Right atrium auricular region (tissue), 2 donors: ENCODE measurements at regions not wholly inside any gene's neighbourhood (a gene's known extent, or its start where the extent isn't known, plus 50 kb on each side); places are given as distances from the start of the nearest gene placed in this dataset.
A peak's percentile ranks its signal among the peaks of the same experiment; 100 is the strongest.

Experiments
- DNase-seq: peaks from one replicate; pipeline ENCODE4 v3.0.0-alpha.2; 2019; ENCODE audit warnings: low spot score
- H3K27ac ChIP-seq, 2 donors: fragments of 200-600 bp; sonication (generic); 1 replicate in 1 of 2; 2 replicates in 1 of 2; pipeline ENCODE4 v1.5.1; 2016 to 2019
- H3K27me3 ChIP-seq, 2 donors: fragments of 200-600 bp; sonication (generic); one replicate each; pipeline versions ENCODE4 v1.5.1 to v1.6.0; 2017 to 2019
- H3K36me3 ChIP-seq: fragments of 200-600 bp; sonication (generic); one replicate; pipeline ENCODE4 v1.5.1; 2016
- H3K4me1 ChIP-seq, 2 donors: fragments of 200-600 bp; sonication (generic); one replicate each; pipeline versions ENCODE4 v1.5.1 to v1.6.0; 2017 to 2019
- H3K4me3 ChIP-seq, 2 donors: fragments of 200-600 bp; sonication (generic); 1 replicate in 1 of 2; 2 replicates in 1 of 2; pipeline ENCODE4 v1.5.1; 2017 to 2019; ENCODE audit warnings: mild to moderate bottlenecking in 1 of 2, moderate library complexity in 1 of 2
- H3K9me3 ChIP-seq, 2 donors: fragments of 200-600 bp; sonication (generic); one replicate each; pipeline ENCODE4 v1.5.1; 2019
- TF ChIP-seq, protein P1 (sequence below), 2 donors: fragments of 200-600 bp; sonication (generic); IDR thresholded peaks; one replicate each; pipeline ENCODE4 v1.5.1; 2019; ENCODE audit warnings: antibody characterized with exemption in 2 of 2

DNA sequence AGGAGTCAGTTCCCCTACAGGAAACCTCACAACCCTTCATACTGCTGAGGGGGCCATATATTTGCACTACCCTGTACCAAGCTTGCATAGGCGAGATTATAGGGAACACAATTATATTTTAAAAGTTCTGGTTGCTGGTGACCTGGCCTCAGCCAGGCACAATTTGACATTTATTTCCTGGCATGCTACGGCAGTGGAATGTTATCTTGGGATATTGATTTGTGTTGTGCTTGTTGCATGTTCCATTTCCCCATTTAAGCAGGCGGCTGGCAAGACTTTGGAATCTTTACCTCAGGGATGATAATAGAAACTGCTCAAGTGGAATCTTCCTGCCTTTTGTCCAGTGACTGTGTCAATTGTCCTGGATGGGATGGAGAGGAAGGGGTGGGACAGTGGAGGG is 67.0 kb upstream of the RPS23 start:
- no peak overlapping the region for H3K27ac ChIP-seq
- DNase-seq, result no peak
- no peaks in the 10 kb centered on the region for H3K27me3 ChIP-seq
- H3K36me3 ChIP-seq, result no peaks in the 10 kb centered on the region
- H3K4me1 ChIP-seq, result peaks cover 0 to 32% of the 10 kb centered on the region in 2 donors
- TF ChIP-seq, protein P1, sequence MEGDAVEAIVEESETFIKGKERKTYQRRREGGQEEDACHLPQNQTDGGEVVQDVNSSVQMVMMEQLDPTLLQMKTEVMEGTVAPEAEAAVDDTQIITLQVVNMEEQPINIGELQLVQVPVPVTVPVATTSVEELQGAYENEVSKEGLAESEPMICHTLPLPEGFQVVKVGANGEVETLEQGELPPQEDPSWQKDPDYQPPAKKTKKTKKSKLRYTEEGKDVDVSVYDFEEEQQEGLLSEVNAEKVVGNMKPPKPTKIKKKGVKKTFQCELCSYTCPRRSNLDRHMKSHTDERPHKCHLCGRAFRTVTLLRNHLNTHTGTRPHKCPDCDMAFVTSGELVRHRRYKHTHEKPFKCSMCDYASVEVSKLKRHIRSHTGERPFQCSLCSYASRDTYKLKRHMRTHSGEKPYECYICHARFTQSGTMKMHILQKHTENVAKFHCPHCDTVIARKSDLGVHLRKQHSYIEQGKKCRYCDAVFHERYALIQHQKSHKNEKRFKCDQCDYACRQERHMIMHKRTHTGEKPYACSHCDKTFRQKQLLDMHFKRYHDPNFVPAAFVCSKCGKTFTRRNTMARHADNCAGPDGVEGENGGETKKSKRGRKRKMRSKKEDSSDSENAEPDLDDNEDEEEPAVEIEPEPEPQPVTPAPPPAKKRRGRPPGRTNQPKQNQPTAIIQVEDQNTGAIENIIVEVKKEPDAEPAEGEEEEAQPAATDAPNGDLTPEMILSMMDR (IDR thresholded peaks at IDR 0.05), result no peak
- H3K9me3 ChIP-seq, result no peaks in the 10 kb centered on the region
- H3K4me3 ChIP-seq, result no peak overlapping the region

GRCh38 chr5:82341325-82341724 is 63.2 kb upstream of the RPS23 start:
- peaks cover 0 to 8% of the 10 kb centered on the region in 2 donors for H3K4me1 ChIP-seq
- no peaks in the 10 kb centered on the region for H3K27me3 ChIP-seq
- TF ChIP-seq, protein P1 (IDR thresholded peaks at IDR 0.05), result no peak
- no peak overlapping the region for H3K27ac ChIP-seq
- no peak for DNase-seq
- H3K36me3 ChIP-seq, result no peaks in the 10 kb centered on the region
- no peak overlapping the region for H3K4me3 ChIP-seq
- H3K9me3 ChIP-seq, result no peaks in the 10 kb centered on the region

- TF ChIP-seq, protein P1 (IDR thresholded peaks at IDR 0.05), result no peak
- H3K27me3 ChIP-seq, result no peaks in the 10 kb centered on the region
- H3K9me3 ChIP-seq, result no peaks in the 10 kb centered on the region
- no peak overlapping the region for H3K4me3 ChIP-seq
- peaks cover 0 to 9% of the 10 kb centered on the region in 2 donors for H3K4me1 ChIP-seq
- no peak for DNase-seq
- H3K36me3 ChIP-seq, result no peaks in the 10 kb centered on the region
- no peak overlapping the region for H3K27ac ChIP-seq
Measured at GRCh38 chr5:82340799-82341198, 62.6 kb upstream of the RPS23 start.

- Histone ChIP-seq H3K4me3 (no peak overlapping the region), H3K27ac (no peak overlapping the region), H3K4me1 (peaks cover 0 to 13% of the 10 kb centered on the region in 2 donors), H3K9me3 (no peaks in the 10 kb centered on the region), H3K27me3 (no peaks in the 10 kb centered on the region), H3K36me3 (no peaks in the 10 kb centered on the region)
- TF ChIP-seq, protein P1 (IDR thresholded peaks at IDR 0.05), result no peak
- DNase-seq, result no peak
Measured at GRCh38 chr5:82339792-82340191, 61.6 kb upstream of the RPS23 start.

- Histone ChIP-seq H3K4me3 (no peak overlapping the region), H3K27ac (no peak overlapping the region), H3K36me3 (no peaks in the 10 kb centered on the region), H3K27me3 (no peaks in the 10 kb centered on the region), H3K4me1 (peaks cover 0 to 22% of the 10 kb centered on the region in 2 donors), H3K9me3 (no peaks in the 10 kb centered on the region)
- TF ChIP-seq, protein P1 (IDR thresholded peaks at IDR 0.05), result no peak
- no peak for DNase-seq
Measured at GRCh38 chr5:82338771-82339373, 60.7 kb upstream of the RPS23 start.

DNA sequence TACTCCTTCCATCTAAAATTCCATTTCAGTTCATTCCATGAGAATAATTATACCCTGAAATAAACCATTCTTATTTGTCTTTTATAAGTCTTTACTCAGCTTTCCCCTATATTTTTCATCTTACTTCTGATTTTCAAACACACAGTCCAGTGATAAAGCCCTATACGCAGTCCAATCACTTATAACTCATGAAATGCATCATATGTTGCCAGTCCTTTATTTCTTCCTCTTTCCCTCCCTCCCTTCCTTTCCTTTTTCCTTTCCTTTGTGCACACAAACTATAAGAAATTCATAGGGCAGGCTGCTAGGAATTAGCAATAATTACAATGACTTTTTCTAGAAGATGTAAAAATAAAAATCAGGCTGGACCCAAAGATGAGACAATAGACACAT is 58.8 kb upstream of the RPS23 start:
- Histone ChIP-seq H3K4me3 (no peak overlapping the region), H3K36me3 (no peaks in the 10 kb centered on the region), H3K9me3 (no peaks in the 10 kb centered on the region), H3K27ac (peak overlapping the region in 1 of 2 donors; percentile 90), H3K27me3 (no peaks in the 10 kb centered on the region), H3K4me1 (peaks cover 0 to 34% of the 10 kb centered on the region in 2 donors)
- TF ChIP-seq, protein P1 (IDR thresholded peaks at IDR 0.05), result no peak
- DNase-seq, result no peak
